ENCODE measurements at regions not wholly inside any gene's neighbourhood (a gene's known extent, or its start where the extent isn't known, plus 50 kb on each side); places are given as distances from the start of the nearest gene placed in this dataset.

DNA sequence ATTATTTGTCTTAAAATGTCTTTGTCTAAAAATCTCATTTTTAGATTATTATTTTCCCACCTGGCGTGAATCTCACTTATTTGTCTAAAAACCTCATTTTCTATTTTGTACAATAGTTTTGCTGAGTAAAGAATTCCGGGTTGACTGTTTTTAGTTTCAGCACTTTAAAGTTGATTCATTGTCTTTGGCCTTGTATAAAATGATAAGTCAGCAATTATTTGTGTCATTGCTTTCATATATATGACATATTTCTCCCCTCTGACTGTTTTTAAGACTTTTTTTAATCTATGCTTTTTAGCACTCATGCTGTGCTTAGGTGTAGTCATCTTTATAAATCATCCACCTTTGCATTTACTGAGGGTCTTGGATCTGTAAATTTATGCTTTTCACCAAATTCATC is 92.1 kb upstream of the DOK6 start:
- Histone ChIP-seq H3K27me3 (ENCODE audit: control insufficient read depth, insufficient read depth, low read length) (no peaks in the 10 kb centered on the region), H2AFZ (replicated peaks; ENCODE audit: low read length, poor library complexity) (no peak overlapping the region), H2AK9ac (replicated peaks; ENCODE audit: low read depth, low read length, poor library complexity) (no peak overlapping the region), H3K9me1 (ENCODE audit: insufficient read depth, low read length) (no peaks in the 10 kb centered on the region), H3K4me2 (ENCODE audit: low read depth, low read length) (no peak overlapping the region), H3K56ac (ENCODE audit: extremely low read depth, insufficient read depth, low read length) (no peak overlapping the region), H4K91ac (ENCODE audit: insufficient read depth, low read depth, low read length) (no peak overlapping the region), H3K23ac (ENCODE audit: low read depth, low read length) (no peak overlapping the region), H4K8ac (ENCODE audit: low read depth in 2 of 2, low read length in 2 of 2) (no peak overlapping the region), H3K9me3 (ENCODE audit: control insufficient read depth, insufficient read depth, low read length) (no peaks in the 10 kb centered on the region; the same call in 1 of the 2 replicates), H3K4ac (ENCODE audit: low read depth, low read length) (no peak overlapping the region), H4K5ac (ENCODE audit: low read depth, low read length) (no peak overlapping the region), H3K9ac (ENCODE audit: low read depth, low read length) (no peak overlapping the region), H2BK120ac (ENCODE audit: low read depth, low read length) (no peak overlapping the region), H3K27ac (ENCODE audit: insufficient read depth, low read length) (no peak overlapping the region), H3K79me1 (ENCODE audit: low read depth in 1 of 2, low read length in 2 of 2) (no peaks in the 10 kb centered on the region), H3K36me3 (ENCODE audit: control insufficient read depth, insufficient read depth, low read length) (no peaks in the 10 kb centered on the region), H2BK5ac (ENCODE audit: low read depth, low read length, poor library complexity, severe bottlenecking) (no peak overlapping the region), H3K18ac (ENCODE audit: low read depth, low read length) (no peak overlapping the region), H2AK5ac (ENCODE audit: low read depth, low read length) (no peak overlapping the region), H3K4me3 (ENCODE audit: insufficient read depth, low read depth, low read length) (no peak overlapping the region), H3K14ac (replicated peaks; ENCODE audit: low read depth, low read length) (no peak overlapping the region), H2BK20ac (ENCODE audit: low read depth, low read length) (no peak overlapping the region), H4K20me1 (ENCODE audit: insufficient read depth, low read length) (no peaks in the 10 kb centered on the region), H3K4me1 (ENCODE audit: control insufficient read depth, insufficient read depth, low read length) (no peaks in the 10 kb centered on the region), H2BK15ac (ENCODE audit: low read depth, low read length) (no peak overlapping the region)
- WGBS, 2 experiments (ENCODE audit: extremely low coverage in 2 of 2, insufficient read length in 1 of 2): no CpG with 5 or more reads among the region's 2 CpGs
- ChIA-PET POLR2A (ENCODE audit: unreplicated experiment) (no interaction called here), CTCF (no interaction called here)
- dilution Hi-C loops (cut with HindIII; ENCODE audit: low sequenced_read_pairs, unreplicated experiment): no loop called here
- in situ Hi-C loops (cut with MboI; ENCODE audit: low sequenced_read_pairs): no loop called here
- ATAC-seq (ENCODE audit: low read depth) (no peak), DNase-seq (no peak)
- intact Hi-C loops (cut with micrococcal nuclease): no loop called here
- peak; percentile 95 for TF ChIP-seq MAFK (IDR thresholded peaks at IDR 0.05; ENCODE audit: low read depth, low read length)
- no peak for TF ChIP-seq CHD1 (IDR thresholded peaks at IDR 0.05; ENCODE audit: low read depth, low read length)
- no TSS peak for BruUV-seq (replicated peaks)
